HL-60 (cell line): ENCODE measurements at regions not wholly inside any gene's neighbourhood (a gene's known extent, or its start where the extent isn't known, plus 50 kb on each side); places are given as distances from the start of the nearest gene placed in this dataset.

ENCODE experiments used
- GABPA ChIP-seq: IDR thresholded peaks from 2 replicates; pipeline ENCODE4 v1.6.1; 2012; ENCODE audit warnings: low read depth
- POLR2AphosphoS5 ChIP-seq: IDR thresholded peaks from 2 replicates; pipeline ENCODE4 v1.6.1; 2012; ENCODE audit warnings: low read depth
- SPI1 ChIP-seq: IDR thresholded peaks from 2 replicates; pipeline ENCODE4 v1.6.1; 2012; ENCODE audit warnings: low read depth, mild to moderate bottlenecking, borderline replicate concordance
- TF ChIP-seq, protein P1 (sequence below): IDR thresholded peaks from one replicate; pipeline ENCODE4 v1.5.1; 2011; ENCODE audit warnings: low read length, control low read depth, inconsistent platforms; ENCODE audit not compliant: insufficient read depth
- TF ChIP-seq, protein P2 (sequence below): IDR thresholded peaks from 2 replicates; pipeline ENCODE4 v1.6.1; 2012; ENCODE audit warnings: low read depth; ENCODE audit not compliant: insufficient replicate concordance

DNA sequence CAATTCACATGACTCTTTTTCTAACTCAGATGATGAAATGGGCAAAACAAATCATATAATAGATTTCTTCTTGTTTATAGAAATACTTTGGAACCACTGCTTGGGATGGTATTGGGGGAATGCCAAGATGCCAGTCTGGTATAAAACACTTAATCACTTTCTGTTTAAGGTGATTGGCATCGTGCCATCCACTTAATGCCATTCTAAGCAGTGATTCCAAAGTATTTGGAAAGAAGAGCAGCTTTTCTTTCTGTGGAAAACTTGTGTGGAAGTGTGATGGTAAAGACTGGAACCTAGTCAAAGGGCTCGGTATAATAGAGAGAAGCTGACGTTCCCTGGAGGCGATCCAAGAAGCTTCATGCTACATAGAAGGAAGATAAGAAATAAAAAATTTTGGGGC lies 120.6 kb downstream of the TMEM26 start:
- TF ChIP-seq, protein P1, sequence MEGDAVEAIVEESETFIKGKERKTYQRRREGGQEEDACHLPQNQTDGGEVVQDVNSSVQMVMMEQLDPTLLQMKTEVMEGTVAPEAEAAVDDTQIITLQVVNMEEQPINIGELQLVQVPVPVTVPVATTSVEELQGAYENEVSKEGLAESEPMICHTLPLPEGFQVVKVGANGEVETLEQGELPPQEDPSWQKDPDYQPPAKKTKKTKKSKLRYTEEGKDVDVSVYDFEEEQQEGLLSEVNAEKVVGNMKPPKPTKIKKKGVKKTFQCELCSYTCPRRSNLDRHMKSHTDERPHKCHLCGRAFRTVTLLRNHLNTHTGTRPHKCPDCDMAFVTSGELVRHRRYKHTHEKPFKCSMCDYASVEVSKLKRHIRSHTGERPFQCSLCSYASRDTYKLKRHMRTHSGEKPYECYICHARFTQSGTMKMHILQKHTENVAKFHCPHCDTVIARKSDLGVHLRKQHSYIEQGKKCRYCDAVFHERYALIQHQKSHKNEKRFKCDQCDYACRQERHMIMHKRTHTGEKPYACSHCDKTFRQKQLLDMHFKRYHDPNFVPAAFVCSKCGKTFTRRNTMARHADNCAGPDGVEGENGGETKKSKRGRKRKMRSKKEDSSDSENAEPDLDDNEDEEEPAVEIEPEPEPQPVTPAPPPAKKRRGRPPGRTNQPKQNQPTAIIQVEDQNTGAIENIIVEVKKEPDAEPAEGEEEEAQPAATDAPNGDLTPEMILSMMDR = no peak
- TF ChIP-seq POLR2AphosphoS5 = no peak
- no peak for TF ChIP-seq GABPA
- no peak for TF ChIP-seq SPI1
- TF ChIP-seq, protein P2, sequence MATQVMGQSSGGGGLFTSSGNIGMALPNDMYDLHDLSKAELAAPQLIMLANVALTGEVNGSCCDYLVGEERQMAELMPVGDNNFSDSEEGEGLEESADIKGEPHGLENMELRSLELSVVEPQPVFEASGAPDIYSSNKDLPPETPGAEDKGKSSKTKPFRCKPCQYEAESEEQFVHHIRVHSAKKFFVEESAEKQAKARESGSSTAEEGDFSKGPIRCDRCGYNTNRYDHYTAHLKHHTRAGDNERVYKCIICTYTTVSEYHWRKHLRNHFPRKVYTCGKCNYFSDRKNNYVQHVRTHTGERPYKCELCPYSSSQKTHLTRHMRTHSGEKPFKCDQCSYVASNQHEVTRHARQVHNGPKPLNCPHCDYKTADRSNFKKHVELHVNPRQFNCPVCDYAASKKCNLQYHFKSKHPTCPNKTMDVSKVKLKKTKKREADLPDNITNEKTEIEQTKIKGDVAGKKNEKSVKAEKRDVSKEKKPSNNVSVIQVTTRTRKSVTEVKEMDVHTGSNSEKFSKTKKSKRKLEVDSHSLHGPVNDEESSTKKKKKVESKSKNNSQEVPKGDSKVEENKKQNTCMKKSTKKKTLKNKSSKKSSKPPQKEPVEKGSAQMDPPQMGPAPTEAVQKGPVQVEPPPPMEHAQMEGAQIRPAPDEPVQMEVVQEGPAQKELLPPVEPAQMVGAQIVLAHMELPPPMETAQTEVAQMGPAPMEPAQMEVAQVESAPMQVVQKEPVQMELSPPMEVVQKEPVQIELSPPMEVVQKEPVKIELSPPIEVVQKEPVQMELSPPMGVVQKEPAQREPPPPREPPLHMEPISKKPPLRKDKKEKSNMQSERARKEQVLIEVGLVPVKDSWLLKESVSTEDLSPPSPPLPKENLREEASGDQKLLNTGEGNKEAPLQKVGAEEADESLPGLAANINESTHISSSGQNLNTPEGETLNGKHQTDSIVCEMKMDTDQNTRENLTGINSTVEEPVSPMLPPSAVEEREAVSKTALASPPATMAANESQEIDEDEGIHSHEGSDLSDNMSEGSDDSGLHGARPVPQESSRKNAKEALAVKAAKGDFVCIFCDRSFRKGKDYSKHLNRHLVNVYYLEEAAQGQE = no peak
